ENCODE measurements at regions not wholly inside any gene's neighbourhood (a gene's known extent, or its start where the extent isn't known, plus 50 kb on each side); places are given as distances from the start of the nearest gene placed in this dataset.

DNA sequence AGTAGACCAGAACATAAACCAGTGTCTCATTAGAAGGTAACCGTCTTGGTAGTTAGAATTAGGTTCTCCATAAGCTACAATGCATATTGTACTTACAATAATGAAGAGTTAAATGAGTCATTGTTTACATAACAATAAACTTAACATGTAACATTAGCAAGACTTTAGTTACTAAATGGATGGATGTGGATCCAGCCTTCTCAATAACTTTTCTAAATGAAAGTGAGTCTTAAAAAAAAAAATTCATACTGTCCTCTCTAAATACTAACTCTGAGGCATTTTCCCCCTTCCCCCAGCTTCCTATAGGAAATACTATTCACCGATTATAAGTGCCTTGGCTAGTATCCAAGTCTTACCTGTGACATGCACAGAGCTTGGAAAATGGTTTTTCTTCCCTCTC lies 155.3 kb downstream of the CYB561 start:
- TF ChIP-seq EP300 (IDR thresholded peaks at IDR 0.05; ENCODE audit: borderline replicate concordance) (no peak), NFIC (IDR thresholded peaks at IDR 0.05) (peak; percentile 35; the same call in 1 of the 2 replicates), TEAD4 (IDR thresholded peaks at IDR 0.05) (no peak), TAF1 (IDR thresholded peaks at IDR 0.05; ENCODE audit: low read depth) (no peak)

DNA sequence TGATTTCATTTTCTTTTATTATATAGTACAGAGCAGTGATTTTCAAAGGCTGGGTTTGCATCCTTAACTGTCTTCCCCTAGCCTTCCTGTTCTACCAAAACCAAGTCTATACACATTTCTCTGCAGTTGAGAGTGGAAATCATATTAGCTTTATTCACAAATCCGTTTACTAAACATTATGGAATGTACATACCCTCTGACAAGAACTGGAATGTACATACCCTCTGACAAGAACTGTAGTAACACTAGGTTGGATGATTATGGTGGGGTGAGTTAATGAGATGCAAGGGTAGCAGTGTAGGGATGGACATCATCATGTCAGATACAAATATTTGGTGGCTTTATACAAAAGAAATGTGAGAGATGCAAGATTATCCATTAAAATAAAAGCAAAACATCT lies 154.8 kb downstream of the CYB561 start:
- TF ChIP-seq USF1 (IDR thresholded peaks at IDR 0.05) = no peak
- TF ChIP-seq ZBTB7A (IDR thresholded peaks at IDR 0.05; ENCODE audit: low read depth) = no peak
- TF ChIP-seq MAX (IDR thresholded peaks at IDR 0.05) = no peak
- no peak for TF ChIP-seq EP300 (IDR thresholded peaks at IDR 0.05; ENCODE audit: borderline replicate concordance)
- no peak for TF ChIP-seq YY1 (IDR thresholded peaks at IDR 0.05; ENCODE audit: low read depth)
- TF ChIP-seq CEBPB (IDR thresholded peaks at IDR 0.05) = no peak
- no peak for TF ChIP-seq TCF12 (IDR thresholded peaks at IDR 0.05; ENCODE audit: low read depth)
- no peak for TF ChIP-seq TAF1 (IDR thresholded peaks at IDR 0.05; ENCODE audit: low read depth)

DNA sequence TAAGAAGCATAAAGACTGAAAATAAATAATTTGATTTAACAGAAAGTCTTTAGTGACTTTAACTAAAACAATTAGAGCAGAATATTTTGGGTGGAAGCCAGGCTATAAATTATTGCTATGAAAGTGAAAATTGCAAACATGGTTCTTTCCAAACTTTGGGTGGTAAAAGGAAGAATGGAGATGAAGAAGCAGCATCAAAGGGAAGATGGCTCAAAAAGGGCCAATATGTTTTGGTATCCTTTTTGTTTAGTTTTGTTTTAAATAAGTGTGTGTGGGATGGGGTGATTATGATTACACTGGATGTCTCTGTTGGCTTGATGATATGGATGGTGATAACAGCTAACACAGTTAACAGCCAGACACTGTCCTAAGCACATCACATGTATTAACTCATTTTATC lies 153.7 kb downstream of the CYB561 start:
- TF ChIP-seq RAD21 (IDR thresholded peaks at IDR 0.05; ENCODE audit: low read depth) = no peak
- TF ChIP-seq TEAD4 (IDR thresholded peaks at IDR 0.05) = no peak
- no peak for TF ChIP-seq CEBPB (IDR thresholded peaks at IDR 0.05)
- TF ChIP-seq USF1 (IDR thresholded peaks at IDR 0.05) = no peak
- no peak for TF ChIP-seq EGR1 (IDR thresholded peaks at IDR 0.05)
- no peak for TF ChIP-seq FOXM1 (IDR thresholded peaks at IDR 0.05; ENCODE audit: borderline replicate concordance, low read depth)
- TF ChIP-seq CREB1 (IDR thresholded peaks at IDR 0.05; ENCODE audit: low read depth) = no peak
- no peak for TF ChIP-seq EP300 (IDR thresholded peaks at IDR 0.05; ENCODE audit: borderline replicate concordance)
- no peak for TF ChIP-seq MAX (IDR thresholded peaks at IDR 0.05)
- no peak for TF ChIP-seq TCF12 (IDR thresholded peaks at IDR 0.05; ENCODE audit: low read depth)
- TF ChIP-seq, protein P1, sequence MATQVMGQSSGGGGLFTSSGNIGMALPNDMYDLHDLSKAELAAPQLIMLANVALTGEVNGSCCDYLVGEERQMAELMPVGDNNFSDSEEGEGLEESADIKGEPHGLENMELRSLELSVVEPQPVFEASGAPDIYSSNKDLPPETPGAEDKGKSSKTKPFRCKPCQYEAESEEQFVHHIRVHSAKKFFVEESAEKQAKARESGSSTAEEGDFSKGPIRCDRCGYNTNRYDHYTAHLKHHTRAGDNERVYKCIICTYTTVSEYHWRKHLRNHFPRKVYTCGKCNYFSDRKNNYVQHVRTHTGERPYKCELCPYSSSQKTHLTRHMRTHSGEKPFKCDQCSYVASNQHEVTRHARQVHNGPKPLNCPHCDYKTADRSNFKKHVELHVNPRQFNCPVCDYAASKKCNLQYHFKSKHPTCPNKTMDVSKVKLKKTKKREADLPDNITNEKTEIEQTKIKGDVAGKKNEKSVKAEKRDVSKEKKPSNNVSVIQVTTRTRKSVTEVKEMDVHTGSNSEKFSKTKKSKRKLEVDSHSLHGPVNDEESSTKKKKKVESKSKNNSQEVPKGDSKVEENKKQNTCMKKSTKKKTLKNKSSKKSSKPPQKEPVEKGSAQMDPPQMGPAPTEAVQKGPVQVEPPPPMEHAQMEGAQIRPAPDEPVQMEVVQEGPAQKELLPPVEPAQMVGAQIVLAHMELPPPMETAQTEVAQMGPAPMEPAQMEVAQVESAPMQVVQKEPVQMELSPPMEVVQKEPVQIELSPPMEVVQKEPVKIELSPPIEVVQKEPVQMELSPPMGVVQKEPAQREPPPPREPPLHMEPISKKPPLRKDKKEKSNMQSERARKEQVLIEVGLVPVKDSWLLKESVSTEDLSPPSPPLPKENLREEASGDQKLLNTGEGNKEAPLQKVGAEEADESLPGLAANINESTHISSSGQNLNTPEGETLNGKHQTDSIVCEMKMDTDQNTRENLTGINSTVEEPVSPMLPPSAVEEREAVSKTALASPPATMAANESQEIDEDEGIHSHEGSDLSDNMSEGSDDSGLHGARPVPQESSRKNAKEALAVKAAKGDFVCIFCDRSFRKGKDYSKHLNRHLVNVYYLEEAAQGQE (IDR thresholded peaks at IDR 0.05; ENCODE audit: low read depth) = no peak
- no peak for TF ChIP-seq YY1 (IDR thresholded peaks at IDR 0.05; ENCODE audit: low read depth)
- TF ChIP-seq TAF1 (IDR thresholded peaks at IDR 0.05; ENCODE audit: low read depth) = no peak
- TF ChIP-seq NFIC (IDR thresholded peaks at IDR 0.05) = no peak
- TF ChIP-seq ZBTB7A (IDR thresholded peaks at IDR 0.05; ENCODE audit: low read depth) = no peak

- TF ChIP-seq RAD21 (IDR thresholded peaks at IDR 0.05; ENCODE audit: low read depth) (no peak), FOXM1 (IDR thresholded peaks at IDR 0.05; ENCODE audit: borderline replicate concordance, low read depth) (no peak), TCF12 (IDR thresholded peaks at IDR 0.05; ENCODE audit: low read depth) (no peak), MAX (IDR thresholded peaks at IDR 0.05) (no peak), TAF1 (IDR thresholded peaks at IDR 0.05; ENCODE audit: low read depth) (no peak), NFIC (IDR thresholded peaks at IDR 0.05) (no peak), ZBTB7A (IDR thresholded peaks at IDR 0.05; ENCODE audit: low read depth) (no peak), EGR1 (IDR thresholded peaks at IDR 0.05) (no peak), USF1 (IDR thresholded peaks at IDR 0.05) (no peak), CEBPB (IDR thresholded peaks at IDR 0.05) (no peak), TEAD4 (IDR thresholded peaks at IDR 0.05) (no peak), EP300 (IDR thresholded peaks at IDR 0.05; ENCODE audit: borderline replicate concordance) (no peak)
- TF ChIP-seq, protein P1 (IDR thresholded peaks at IDR 0.05; ENCODE audit: low read depth) = no peak
Observed at GRCh38 chr17:63293323-63294075, 152.6 kb downstream of the CYB561 start.

GRCh38 chr17:63294776-63295175 lies 151.3 kb downstream of the CYB561 start:
- no peak for TF ChIP-seq MAX (IDR thresholded peaks at IDR 0.05)
- TF ChIP-seq NFIC (IDR thresholded peaks at IDR 0.05) = no peak
- TF ChIP-seq CEBPB (IDR thresholded peaks at IDR 0.05) = no peak
- TF ChIP-seq ZBTB7A (IDR thresholded peaks at IDR 0.05; ENCODE audit: low read depth) = no peak
- TF ChIP-seq, protein P1 (IDR thresholded peaks at IDR 0.05; ENCODE audit: low read depth) = no peak
